HG03558 (cell line): ENCODE measurements at regions not wholly inside any gene's neighbourhood (a gene's known extent, or its start where the extent isn't known, plus 50 kb on each side); places are given as distances from the start of the nearest gene placed in this dataset.

Experiments used
- ATAC-seq: cut with Tn5 transposase; IDR thresholded peaks from one replicate; pipeline ENCODE4 v1.9.1; 2021; ENCODE audit warnings: moderate number of reproducible peaks; ENCODE audit not compliant: unreplicated experiment; ENCODE audit errors: extremely low read depth

DNA sequence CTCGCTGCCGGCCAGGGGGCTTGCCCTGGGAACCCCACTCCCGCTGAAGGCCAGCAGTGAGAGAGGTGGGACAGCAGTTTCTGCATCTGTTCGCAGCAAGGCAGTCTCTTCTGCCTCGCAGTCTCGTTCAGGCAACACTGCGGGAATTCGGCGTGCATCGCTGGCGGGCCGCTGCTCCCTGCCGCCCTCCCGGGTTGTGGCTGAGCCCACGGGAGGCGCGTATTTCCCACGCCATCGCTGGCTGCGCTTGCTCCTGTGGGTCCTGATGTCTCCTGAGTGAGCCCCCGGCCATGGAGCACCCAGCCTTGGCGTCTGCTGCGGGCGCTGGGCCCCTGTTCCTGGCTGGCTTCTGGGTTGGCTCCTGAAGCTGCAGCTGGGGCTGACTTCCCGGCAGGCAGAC is 227.9 kb downstream of the TEX29 start:
- ATAC-seq, result no peak

GRCh38 chr13:111548805-111549204 is 228.4 kb downstream of the TEX29 start:
- no peak for ATAC-seq

GRCh38 chr13:111549464-111549863 is 229.0 kb downstream of the TEX29 start:
- no peak for ATAC-seq

DNA sequence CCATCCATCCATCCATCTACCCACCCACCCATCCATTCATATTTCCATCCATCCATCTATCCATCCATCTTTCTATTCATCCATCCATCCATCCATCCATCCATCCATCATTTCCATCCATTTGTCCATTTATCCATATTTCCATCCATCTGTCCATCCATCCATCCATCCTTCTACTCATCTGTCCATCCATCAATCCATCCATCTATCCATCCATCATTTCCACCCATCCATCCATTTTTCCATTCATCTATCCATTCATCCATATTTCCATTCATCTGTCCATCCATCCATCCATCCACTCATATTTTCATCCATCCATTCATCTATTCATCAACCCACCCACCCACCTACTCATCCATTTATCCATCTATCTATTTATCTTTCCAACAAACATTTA is 229.6 kb downstream of the TEX29 start:
- no peak for ATAC-seq

GRCh38 chr13:111551204-111551820 is 230.9 kb downstream of the TEX29 start:
- ATAC-seq, result no peak

GRCh38 chr13:111552891-111553655 is 232.6 kb downstream of the TEX29 start:
- no peak for ATAC-seq

- ATAC-seq, result no peak
These were observed 234.3 kb downstream of the TEX29 start for GRCh38 chr13:111554539-111555267.

GRCh38 chr13:111555268-111555808 is 234.9 kb downstream of the TEX29 start:
- ATAC-seq, result no peak

GRCh38 chr13:111555903-111556302 is 235.5 kb downstream of the TEX29 start:
- no peak for ATAC-seq

GRCh38 chr13:111556496-111556895 is 236.1 kb downstream of the TEX29 start:
- ATAC-seq, result no peak

- no peak for ATAC-seq
These were observed 237.7 kb downstream of the TEX29 start for GRCh38 chr13:111557921-111558699.

DNA sequence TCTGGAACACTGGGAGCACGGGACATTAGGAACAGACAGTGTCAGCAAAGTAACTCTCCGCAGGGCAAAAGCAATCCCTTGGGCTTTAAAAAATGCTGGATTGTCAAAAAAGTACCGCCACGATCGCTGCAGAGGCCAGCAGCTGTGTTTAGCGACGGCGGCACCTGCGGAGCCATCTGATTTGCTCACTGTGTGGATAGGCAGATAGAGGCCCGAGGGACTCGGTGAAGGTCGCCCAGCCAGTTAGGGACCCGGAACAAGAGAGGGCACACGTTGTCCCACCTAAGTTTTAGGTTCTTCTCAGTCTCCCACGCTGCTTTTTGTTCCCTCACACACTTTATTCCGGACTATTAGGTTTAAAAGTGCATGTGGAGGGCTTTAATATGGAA is 238.3 kb downstream of the TEX29 start:
- no peak for ATAC-seq

GRCh38 chr13:111559612-111560403 is 239.4 kb downstream of the TEX29 start:
- no peak for ATAC-seq

- no peak for ATAC-seq
These were observed 240.8 kb downstream of the TEX29 start for GRCh38 chr13:111561091-111561781.

- no peak for ATAC-seq
These were observed 242.3 kb downstream of the TEX29 start for GRCh38 chr13:111562716-111563115.

DNA sequence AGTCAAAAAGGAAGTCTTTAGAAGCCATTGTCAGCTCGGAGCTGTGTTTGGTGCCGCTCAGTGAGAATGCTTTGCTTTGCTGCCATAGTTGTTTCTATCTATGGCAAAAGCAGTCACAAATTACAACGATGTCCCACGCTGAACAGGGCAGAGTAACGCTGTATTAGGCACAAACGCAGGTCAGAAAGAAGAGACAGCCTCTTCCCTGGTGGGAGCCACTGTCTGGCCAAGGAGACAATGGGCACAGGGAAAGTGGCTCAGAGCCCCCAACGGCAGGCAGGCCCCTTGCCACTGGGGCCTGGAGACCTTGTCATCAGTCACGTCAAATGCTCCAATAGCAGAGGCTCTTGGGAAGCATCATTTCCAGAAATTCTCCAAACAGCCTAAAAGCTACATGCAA is 244.2 kb downstream of the TEX29 start:
- ATAC-seq, result no peak

- ATAC-seq, result no peak
These were observed 245.0 kb downstream of the TEX29 start for GRCh38 chr13:111565400-111565799.

DNA sequence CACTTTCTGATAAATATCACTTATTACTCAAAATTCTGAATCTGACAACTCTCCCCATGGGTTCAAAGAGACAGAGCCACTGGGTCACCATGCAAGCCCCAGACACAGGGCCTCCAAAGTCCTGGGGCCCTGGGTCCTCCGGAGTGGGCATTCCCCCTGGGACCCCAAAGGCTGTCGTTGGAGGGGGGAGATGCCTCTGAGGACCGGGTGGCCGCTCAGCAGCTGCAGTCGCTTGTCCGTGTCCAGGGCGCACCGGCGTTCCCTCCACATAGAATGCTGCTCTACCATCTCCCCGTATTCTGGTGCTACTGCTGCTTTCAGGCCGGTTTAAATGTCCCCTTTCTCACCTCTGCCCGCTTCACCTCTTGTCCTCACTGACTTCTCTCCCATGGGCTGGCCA is 246.1 kb downstream of the TEX29 start:
- ATAC-seq, result no peak

- no peak for ATAC-seq
These were observed 247.2 kb downstream of the TEX29 start for GRCh38 chr13:111567637-111568036.
